Stimulated activated CD4-positive, alpha-beta T cell treated with anti-CD3 and anti-CD28 coated beads, Interleukin-2, amount 100 ng/mL, for 24 hours (primary cell): ENCODE measurements at regions not wholly inside any gene's neighbourhood (a gene's known extent, or its start where the extent isn't known, plus 50 kb on each side); places are given as distances from the start of the nearest gene placed in this dataset.
A peak's percentile ranks its signal among the peaks of the same experiment; 100 is the strongest.
"Not testable (repeated sequence)": the region's sequence is repeated elsewhere in the genome, so short reads cannot be mapped to it uniquely, and the experiment has no call there.

Source experiments
- DNase-seq, 2 donors: peaks; one replicate each; pipeline ENCODE4 v3.0.0-alpha.2; 2020

GRCh38 chr9:61817127-61817705 lies 627.4 kb downstream of the SPATA31A7 start:
- not testable (repeated sequence) for DNase-seq

- peak; percentile 84 to 88 for DNase-seq
Measured at GRCh38 chr9:61853624-61854259, 663.9 kb downstream of the SPATA31A7 start.

- DNase-seq, result peak in 1 of 2 donors; percentile 15
Measured at GRCh38 chr9:61854260-61854640, 664.4 kb downstream of the SPATA31A7 start.

GRCh38 chr9:61856283-61856682 lies 666.4 kb downstream of the SPATA31A7 start:
- DNase-seq, result not testable (repeated sequence)

GRCh38 chr9:61856858-61857453 lies 667.1 kb downstream of the SPATA31A7 start:
- peak in 1 of 2 donors; percentile 17 for DNase-seq

- DNase-seq, result not testable (repeated sequence)
Measured at GRCh38 chr9:61857709-61858351, 668.0 kb downstream of the SPATA31A7 start.

GRCh38 chr9:61862431-61862971 lies 672.7 kb downstream of the SPATA31A7 start:
- peak; percentile 60 to 70 for DNase-seq

- DNase-seq, result peak in 1 of 2 donors; percentile 4
Measured at GRCh38 chr9:61864463-61864862, 674.6 kb downstream of the SPATA31A7 start.

- not testable (repeated sequence) for DNase-seq
Measured at GRCh38 chr9:61868965-61869364, 679.1 kb downstream of the SPATA31A7 start.

GRCh38 chr9:61872329-61872728 lies 682.5 kb downstream of the SPATA31A7 start:
- not testable (repeated sequence) for DNase-seq
